ENCODE measurements at regions not wholly inside any gene's neighbourhood (a gene's known extent, or its start where the extent isn't known, plus 50 kb on each side); places are given as distances from the start of the nearest gene placed in this dataset.

GRCh38 chr11:128310676-128311445 is 276.5 kb downstream of the ETS1 start:
- DNase-seq (ENCODE audit: low read depth), result no peak
- TF ChIP-seq CTCF (IDR thresholded peaks at IDR 0.05; ENCODE audit: low read depth, low read length, missing control alignments), result no peak
- no peak overlapping the region for H3K4me3 ChIP-seq (ENCODE audit: low read depth, low read length)

GRCh38 chr11:128310005-128310404 is 277.4 kb downstream of the ETS1 start:
- H3K4me3 ChIP-seq (ENCODE audit: low read depth, low read length), result no peak overlapping the region
- TF ChIP-seq CTCF (IDR thresholded peaks at IDR 0.05; ENCODE audit: low read depth, low read length, missing control alignments), result no peak
- no peak for DNase-seq (ENCODE audit: low read depth)

- no peak for DNase-seq (ENCODE audit: low read depth)
- TF ChIP-seq CTCF (IDR thresholded peaks at IDR 0.05; ENCODE audit: low read depth, low read length, missing control alignments), result no peak
- no peak overlapping the region for H3K4me3 ChIP-seq (ENCODE audit: low read depth, low read length)
These were observed 278.6 kb downstream of the ETS1 start for GRCh38 chr11:128308794-128309193.

GRCh38 chr11:128305588-128305987 is 281.8 kb downstream of the ETS1 start:
- no peak for TF ChIP-seq CTCF (IDR thresholded peaks at IDR 0.05; ENCODE audit: low read depth, low read length, missing control alignments)
- H3K4me3 ChIP-seq (ENCODE audit: low read depth, low read length), result no peak overlapping the region
- DNase-seq (ENCODE audit: low read depth), result no peak

- no peak for DNase-seq (ENCODE audit: low read depth)
- TF ChIP-seq CTCF (IDR thresholded peaks at IDR 0.05; ENCODE audit: low read depth, low read length, missing control alignments), result no peak
- H3K4me3 ChIP-seq (ENCODE audit: low read depth, low read length), result no peak overlapping the region
These were observed 282.5 kb downstream of the ETS1 start for GRCh38 chr11:128304666-128305485.

- H3K4me3 ChIP-seq (ENCODE audit: low read depth, low read length), result no peak overlapping the region
- TF ChIP-seq CTCF (IDR thresholded peaks at IDR 0.05; ENCODE audit: low read depth, low read length, missing control alignments), result no peak
- no peak for DNase-seq (ENCODE audit: low read depth)
These were observed 283.2 kb downstream of the ETS1 start for GRCh38 chr11:128304116-128304515.

Measured in GM12864 (cell line).